Esophagus squamous epithelium (tissue), 4 donors: ENCODE measurements at regions not wholly inside any gene's neighbourhood (a gene's known extent, or its start where the extent isn't known, plus 50 kb on each side); places are given as distances from the start of the nearest gene placed in this dataset.

Experiments
- CTCF ChIP-seq, 6 experiments: fragments of 450-650 bp in 4 of 6; fragments of 200-600 bp in 2 of 6; sonication (generic) in 2 of 6; IDR thresholded peaks; one replicate each; pipeline ENCODE4 v1.5.1; 2016 to 2019; ENCODE audit warnings: antibody characterized with exemption in 6 of 6, mild to moderate bottlenecking in 4 of 6, moderate library complexity in 4 of 6
- POLR2A ChIP-seq, 4 donors: fragments of 450-650 bp; IDR thresholded peaks; one replicate each; pipeline ENCODE4 v1.6.1; 2017; ENCODE audit warnings: antibody characterized with exemption in 4 of 4, mild to moderate bottlenecking in 4 of 4, moderate library complexity in 3 of 4

GRCh38 chrX:40279762-40280161, 182.0 kb upstream of the BCOR start:
- TF ChIP-seq CTCF (IDR thresholded peaks at IDR 0.05) (no peak), POLR2A (IDR thresholded peaks at IDR 0.05) (no peak)
